Progenitor cell of endocrine pancreas (in vitro differentiated cells): ENCODE measurements at regions not wholly inside any gene's neighbourhood (a gene's known extent, or its start where the extent isn't known, plus 50 kb on each side); places are given as distances from the start of the nearest gene placed in this dataset.

Experiments used
- DNase-seq: peaks from one replicate; pipeline ENCODE4 v3.0.0; 2021; ENCODE audit warnings: low spot score; ENCODE audit not compliant: unreplicated experiment
- H3K27ac Mint-ChIP-seq: 2 replicates; pipeline ENCODE4 v1.8.0; 2021; ENCODE audit warnings: mild to moderate bottlenecking, moderate library complexity, mixed read lengths
- H3K27me3 Mint-ChIP-seq: 2 replicates; pipeline ENCODE4 v1.8.0; 2021; ENCODE audit warnings: mixed read lengths
- H3K36me3 Mint-ChIP-seq: 2 replicates; pipeline ENCODE4 v1.8.0; 2022; ENCODE audit warnings: mixed read lengths; ENCODE audit not compliant: insufficient read depth
- H3K4me1 Mint-ChIP-seq: 2 replicates; pipeline ENCODE4 v1.8.0; 2021; ENCODE audit warnings: low read depth, mixed read lengths
- H3K4me3 Mint-ChIP-seq: 2 replicates; pipeline ENCODE4 v1.8.0; 2021; ENCODE audit warnings: low read depth, mild to moderate bottlenecking, moderate library complexity, mixed read lengths
- H3K9me3 Mint-ChIP-seq: 2 replicates; pipeline ENCODE4 v1.8.0; 2021; ENCODE audit warnings: low read depth, mixed read lengths
- CTCF ChIP-seq: fragments of 200-600 bp; sonication (generic); IDR thresholded peaks from one replicate; pipeline ENCODE4 v1.5.0; 2021; ENCODE audit warnings: antibody characterized with exemption, mild to moderate bottlenecking; ENCODE audit not compliant: unreplicated experiment

DNA sequence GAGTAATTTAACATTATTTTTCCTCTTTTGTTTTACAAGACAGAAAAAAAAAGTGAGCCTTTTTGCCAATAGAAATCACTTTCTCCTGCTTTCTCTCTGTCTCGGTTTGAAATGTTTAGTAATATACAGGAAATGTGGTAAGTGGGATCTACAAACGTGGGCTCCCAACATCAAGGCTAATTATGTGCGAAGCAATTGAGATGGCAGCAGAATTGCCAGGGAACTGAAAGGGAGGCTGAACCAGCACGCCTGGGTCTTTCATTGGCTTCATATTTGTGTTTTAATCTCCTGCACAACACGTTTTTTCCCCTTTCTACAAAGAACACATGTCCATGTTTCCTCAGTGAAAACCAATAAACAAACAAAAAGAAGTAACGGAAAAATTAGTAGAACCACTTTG lies 743.9 kb upstream of the SOX9 start:
- Mint-ChIP-seq H3K4me3 (no peak overlapping the region), H3K27me3 (peaks cover 18% of the 10 kb centered on the region), H3K9me3 (no peaks in the 10 kb centered on the region), H3K4me1 (peaks cover 12% of the 10 kb centered on the region), H3K36me3 (no peaks in the 10 kb centered on the region), H3K27ac (no peak overlapping the region)
- DNase-seq: no peak
- TF ChIP-seq CTCF: no peak

DNA sequence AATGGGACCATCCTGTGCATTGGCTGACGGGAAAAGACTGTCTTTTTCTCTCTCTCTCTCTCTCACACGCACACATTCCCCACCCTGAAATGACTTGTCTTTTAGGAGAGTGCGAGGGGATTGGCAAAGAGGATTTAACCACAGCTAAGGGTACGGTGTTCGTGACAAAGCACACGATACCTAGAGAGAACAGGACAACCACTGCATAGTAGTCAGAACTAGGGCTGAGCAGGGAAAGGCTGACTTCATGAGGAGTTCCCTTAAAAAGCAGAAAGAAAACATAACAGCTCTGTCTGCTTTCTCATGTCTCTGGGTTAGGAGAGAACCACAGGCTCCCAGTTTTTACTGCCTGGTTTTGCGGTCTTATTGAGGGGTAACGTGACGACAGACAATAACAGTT lies 742.8 kb upstream of the SOX9 start:
- peaks cover 12% of the 10 kb centered on the region for H3K4me1 Mint-ChIP-seq
- TF ChIP-seq CTCF: no peak
- DNase-seq: no peak
- H3K27ac Mint-ChIP-seq: no peak overlapping the region
- H3K27me3 Mint-ChIP-seq: peaks cover 18% of the 10 kb centered on the region
- H3K4me3 Mint-ChIP-seq: no peak overlapping the region
- no peaks in the 10 kb centered on the region for H3K36me3 Mint-ChIP-seq
- no peaks in the 10 kb centered on the region for H3K9me3 Mint-ChIP-seq

GRCh38 chr17:71378741-71379140 lies 742.1 kb upstream of the SOX9 start:
- no peaks in the 10 kb centered on the region for H3K36me3 Mint-ChIP-seq
- no peak overlapping the region for H3K4me3 Mint-ChIP-seq
- DNase-seq: no peak
- peaks cover 21% of the 10 kb centered on the region for H3K27me3 Mint-ChIP-seq
- H3K9me3 Mint-ChIP-seq: no peaks in the 10 kb centered on the region
- TF ChIP-seq CTCF: no peak
- no peak overlapping the region for H3K27ac Mint-ChIP-seq
- peaks cover 12% of the 10 kb centered on the region for H3K4me1 Mint-ChIP-seq

DNA sequence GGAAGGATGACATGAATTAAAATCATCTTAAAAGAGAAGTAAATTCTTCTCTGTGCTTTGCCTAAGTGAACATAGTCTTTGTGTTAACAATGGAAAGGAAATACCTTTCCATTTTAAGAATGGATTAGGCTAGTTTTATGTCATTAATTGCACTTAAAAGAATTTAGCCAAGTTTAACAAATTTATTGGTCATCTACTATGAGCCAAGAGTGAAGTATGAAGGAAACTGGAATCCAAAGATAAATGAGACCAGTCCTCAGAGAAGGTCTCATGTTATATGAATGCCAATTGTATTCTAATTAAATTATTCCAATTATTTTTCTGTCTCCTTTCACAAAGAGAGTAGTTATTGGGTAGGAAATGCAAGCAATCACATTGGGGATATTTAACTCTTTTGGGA lies 741.3 kb upstream of the SOX9 start:
- TF ChIP-seq CTCF: no peak

DNA sequence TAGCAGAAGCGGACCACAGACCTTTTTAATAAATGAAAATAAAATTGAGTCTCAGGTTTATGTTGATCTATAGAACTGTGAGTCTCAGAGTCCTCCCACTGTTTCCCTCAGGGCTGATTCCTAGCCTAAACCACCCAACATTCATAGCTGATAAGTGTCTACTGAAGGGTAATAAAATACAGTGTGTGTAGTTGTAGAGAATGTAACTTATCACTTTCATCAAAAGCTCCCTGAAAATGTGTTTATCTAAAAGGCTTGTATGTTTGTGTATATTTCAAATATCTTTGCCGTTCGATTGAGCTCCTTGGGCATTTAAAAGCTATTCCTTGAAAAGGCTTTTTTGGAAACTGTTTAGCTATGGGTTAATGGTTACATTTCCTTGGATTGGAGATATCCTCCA lies 740.3 kb upstream of the SOX9 start:
- no peak for DNase-seq
- no peak overlapping the region for H3K4me3 Mint-ChIP-seq
- no peaks in the 10 kb centered on the region for H3K36me3 Mint-ChIP-seq
- no peaks in the 10 kb centered on the region for H3K9me3 Mint-ChIP-seq
- H3K27me3 Mint-ChIP-seq: peaks cover 21% of the 10 kb centered on the region
- H3K4me1 Mint-ChIP-seq: peaks cover 14% of the 10 kb centered on the region
- no peak for TF ChIP-seq CTCF
- H3K27ac Mint-ChIP-seq: no peak overlapping the region

More for the DNA sequence above, 741.3 kb upstream of the SOX9 start:
- H3K27ac Mint-ChIP-seq: no peak overlapping the region
- no peak overlapping the region for H3K4me3 Mint-ChIP-seq
- H3K36me3 Mint-ChIP-seq: no peaks in the 10 kb centered on the region
- H3K4me1 Mint-ChIP-seq: peaks cover 14% of the 10 kb centered on the region
- no peak for DNase-seq
- H3K27me3 Mint-ChIP-seq: peaks cover 21% of the 10 kb centered on the region
- no peaks in the 10 kb centered on the region for H3K9me3 Mint-ChIP-seq

DNA sequence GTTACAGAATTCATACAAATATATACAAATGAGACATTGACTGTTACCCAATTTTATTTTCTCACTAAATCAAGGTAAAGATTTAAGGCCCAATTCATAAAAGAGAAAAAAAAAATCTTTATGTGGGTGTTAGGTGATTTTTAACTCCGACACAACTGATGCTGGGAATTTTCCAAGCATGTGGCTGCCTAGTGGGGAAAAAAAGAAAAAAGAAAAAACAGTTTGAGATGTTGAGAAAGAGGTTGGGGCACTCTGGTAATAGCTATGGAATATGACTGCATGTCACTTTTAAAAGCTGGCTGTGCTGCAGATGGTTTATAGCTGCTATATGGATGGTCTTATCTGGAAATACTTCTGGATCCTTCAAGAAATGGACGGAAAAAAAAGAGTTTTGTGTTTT lies 739.9 kb upstream of the SOX9 start:
- Mint-ChIP-seq H3K4me1 (peaks cover 14% of the 10 kb centered on the region), H3K4me3 (no peak overlapping the region), H3K9me3 (no peaks in the 10 kb centered on the region), H3K27me3 (peaks cover 19% of the 10 kb centered on the region), H3K27ac (no peak overlapping the region), H3K36me3 (no peaks in the 10 kb centered on the region)
- DNase-seq: no peak
- TF ChIP-seq CTCF: no peak
